Ectodermal cell (in vitro differentiated cells): ENCODE measurements at regions not wholly inside any gene's neighbourhood (a gene's known extent, or its start where the extent isn't known, plus 50 kb on each side); places are given as distances from the start of the nearest gene placed in this dataset.
"Not testable (repeated sequence)": the region's sequence is repeated elsewhere in the genome, so short reads cannot be mapped to it uniquely, and the experiment has no call there.

ENCODE experiments used
- H3K27ac ChIP-seq: 2 replicates; pipeline ENCODE4 v1.7.0; 2013; ENCODE audit warnings: mild to moderate bottlenecking, low read depth, low read length; ENCODE audit not compliant: insufficient read depth, poor library complexity, severe bottlenecking
- H3K27me3 ChIP-seq: 2 replicates; pipeline ENCODE4 v1.7.0; 2013; ENCODE audit warnings: mild to moderate bottlenecking, low read length; ENCODE audit not compliant: insufficient read depth, control insufficient read depth, poor library complexity, severe bottlenecking
- H3K36me3 ChIP-seq: one replicate; pipeline ENCODE4 v1.7.0; 2013; ENCODE audit warnings: low read length; ENCODE audit not compliant: control insufficient read depth, insufficient read depth
- H3K4me1 ChIP-seq: one replicate; pipeline ENCODE4 v1.7.0; 2013; ENCODE audit warnings: low read length; ENCODE audit not compliant: control insufficient read depth, insufficient read depth
- H3K4me3 ChIP-seq: 2 replicates; pipeline ENCODE4 v1.7.0; 2013; ENCODE audit warnings: low read depth, low read length, control low read depth; ENCODE audit not compliant: insufficient read depth
- H3K9me3 ChIP-seq: 2 replicates; pipeline ENCODE4 v1.7.0; 2013; ENCODE audit warnings: mild to moderate bottlenecking, low read length, moderate library complexity; ENCODE audit not compliant: control insufficient read depth
- WGBS, 2 experiments: methylation state at CpG; one replicate each; pipeline ENCODE4 v1.1.7; 2013; ENCODE audit warnings: missing lambda C conversion rate in 2 of 2; 5-methylcytosine and 5-hydroxymethylcytosine counted together

GRCh38 chrX:39690541-39691415 is 407.0 kb downstream of the BCOR start:
- no peaks in the 10 kb centered on the region for H3K36me3 ChIP-seq
- H3K4me3 ChIP-seq: no peak overlapping the region
- no peak overlapping the region for H3K27ac ChIP-seq
- peaks cover 7% of the 10 kb centered on the region for H3K4me1 ChIP-seq
- H3K9me3 ChIP-seq: no peaks in the 10 kb centered on the region
- H3K27me3 ChIP-seq: no peaks in the 10 kb centered on the region
- 94 to 95% methylated on average over 12 to 13 of the region's 13 CpGs for WGBS, 2 experiments

GRCh38 chrX:39691724-39692123 is 406.0 kb downstream of the BCOR start:
- Histone ChIP-seq H3K27me3 (no peaks in the 10 kb centered on the region), H3K9me3 (no peaks in the 10 kb centered on the region), H3K4me1 (peaks cover 7% of the 10 kb centered on the region), H3K27ac (no peak overlapping the region), H3K36me3 (no peaks in the 10 kb centered on the region), H3K4me3 (no peak overlapping the region)
- WGBS, 2 experiments: 92 to 98% methylated on average over 3 of the region's 3 CpGs

- Histone ChIP-seq H3K4me1 (peaks cover 7% of the 10 kb centered on the region), H3K4me3 (no peak overlapping the region), H3K27ac (no peak overlapping the region), H3K36me3 (no peaks in the 10 kb centered on the region), H3K9me3 (no peaks in the 10 kb centered on the region), H3K27me3 (no peaks in the 10 kb centered on the region)
- WGBS, 2 experiments: 18 to 24% methylated on average over 4 of the region's 4 CpGs
These were observed 405.0 kb downstream of the BCOR start for GRCh38 chrX:39692796-39693195.

- H3K9me3 ChIP-seq: no peaks in the 10 kb centered on the region
- no peak overlapping the region for H3K27ac ChIP-seq
- no peaks in the 10 kb centered on the region for H3K36me3 ChIP-seq
- no peak overlapping the region for H3K4me3 ChIP-seq
- 15 to 24% methylated on average over 7 of the region's 7 CpGs for WGBS, 2 experiments
- H3K4me1 ChIP-seq: peaks cover 7% of the 10 kb centered on the region
- H3K27me3 ChIP-seq: no peaks in the 10 kb centered on the region
These were observed 404.5 kb downstream of the BCOR start for GRCh38 chrX:39693298-39693697.

- H3K36me3 ChIP-seq, H3K4me1 ChIP-seq: not testable (repeated sequence)
- 93 to 95% methylated on average over 4 to 5 of the region's 5 CpGs for WGBS, 2 experiments
These were observed 395.1 kb downstream of the BCOR start for GRCh38 chrX:39702636-39703035.

GRCh38 chrX:39703307-39703706 is 394.5 kb downstream of the BCOR start:
- no peaks in the 10 kb centered on the region for H3K4me1 ChIP-seq
- no peaks in the 10 kb centered on the region for H3K36me3 ChIP-seq
- H3K27ac ChIP-seq: no peak overlapping the region
- H3K9me3 ChIP-seq: no peaks in the 10 kb centered on the region
- 93 to 98% methylated on average over 3 of the region's 3 CpGs for WGBS, 2 experiments
- no peak overlapping the region for H3K4me3 ChIP-seq
- no peaks in the 10 kb centered on the region for H3K27me3 ChIP-seq

More at GRCh38 chrX:39702636-39703035, 395.1 kb downstream of the BCOR start:
- not testable (repeated sequence) for H3K27me3 ChIP-seq, H3K4me3 ChIP-seq, H3K27ac ChIP-seq, H3K9me3 ChIP-seq

- WGBS, 2 experiments: 96 to 97% methylated on average over 4 of the region's 5 CpGs
- Histone ChIP-seq H3K27me3 (no peaks in the 10 kb centered on the region), H3K36me3 (no peaks in the 10 kb centered on the region), H3K27ac (no peak overlapping the region), H3K4me1 (no peaks in the 10 kb centered on the region), H3K4me3 (no peak overlapping the region), H3K9me3 (no peaks in the 10 kb centered on the region)
These were observed 393.2 kb downstream of the BCOR start for GRCh38 chrX:39704590-39704989.

- Histone ChIP-seq H3K27ac (no peak overlapping the region), H3K4me1 (no peaks in the 10 kb centered on the region), H3K9me3 (no peaks in the 10 kb centered on the region), H3K27me3 (no peaks in the 10 kb centered on the region), H3K4me3 (no peak overlapping the region), H3K36me3 (no peaks in the 10 kb centered on the region)
- 27 to 28% methylated on average over 2 of the region's 2 CpGs for WGBS, 2 experiments
These were observed 392.5 kb downstream of the BCOR start for GRCh38 chrX:39705290-39705689.

GRCh38 chrX:39709364-39709763 is 388.4 kb downstream of the BCOR start:
- Histone ChIP-seq H3K9me3 (no peaks in the 10 kb centered on the region), H3K27me3 (no peaks in the 10 kb centered on the region)
- WGBS, 2 experiments: 100% methylated on average over 1 of the region's 1 CpG; no CpG with 5 or more reads in 1 of the 2 experiments

GRCh38 chrX:39709812-39710211 is 387.9 kb downstream of the BCOR start:
- Histone ChIP-seq H3K27me3 (no peaks in the 10 kb centered on the region), H3K9me3 (no peaks in the 10 kb centered on the region), H3K4me3 (no peak overlapping the region), H3K27ac (no peak overlapping the region), H3K36me3 (no peaks in the 10 kb centered on the region), H3K4me1 (no peaks in the 10 kb centered on the region)
- WGBS, 2 experiments: 100% methylated on average over 2 of the region's 2 CpGs; no CpG with 5 or more reads in 1 of the 2 experiments

More at GRCh38 chrX:39709364-39709763, 388.4 kb downstream of the BCOR start:
- Histone ChIP-seq H3K4me3 (no peak overlapping the region), H3K36me3 (no peaks in the 10 kb centered on the region), H3K4me1 (no peaks in the 10 kb centered on the region), H3K27ac (no peak overlapping the region)
